ENCODE measurements at regions not wholly inside any gene's neighbourhood (a gene's known extent, or its start where the extent isn't known, plus 50 kb on each side); places are given as distances from the start of the nearest gene placed in this dataset.
A peak's percentile ranks its signal among the peaks of the same experiment; 100 is the strongest.

DNA sequence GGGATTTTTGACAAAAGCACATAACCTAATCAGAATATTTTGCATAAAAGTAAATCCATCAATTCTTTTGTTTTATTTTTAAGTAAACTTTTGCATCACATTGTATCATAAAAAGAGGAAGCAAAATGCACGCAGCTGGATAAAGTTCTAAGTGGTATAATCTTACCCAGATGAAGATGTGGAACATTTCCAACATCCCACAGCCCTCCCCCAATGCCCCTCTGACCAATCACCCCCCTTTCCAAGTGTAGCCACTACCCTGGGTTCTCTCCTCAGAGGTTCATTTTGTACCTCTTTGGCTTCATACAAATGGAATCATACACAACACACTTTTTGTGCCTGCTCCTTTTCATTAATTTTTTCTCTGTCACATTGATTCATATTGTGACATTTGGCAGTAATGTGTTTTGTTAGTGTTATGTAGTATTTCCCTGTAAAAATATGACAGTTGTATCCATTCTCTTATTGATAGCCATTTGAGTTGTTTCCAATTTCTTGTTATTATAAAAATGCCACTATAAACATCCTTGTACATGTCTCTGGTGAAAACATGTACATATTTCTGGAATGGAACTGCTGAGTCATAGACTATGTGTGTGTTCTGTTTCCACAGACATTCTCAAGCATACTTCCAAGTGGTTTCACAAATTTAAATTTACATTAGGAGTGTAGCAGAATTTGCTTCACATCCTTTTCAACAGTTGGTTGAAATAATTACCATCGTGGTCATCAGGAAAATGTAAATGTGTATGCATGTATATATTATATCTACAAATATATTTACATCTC is 92.9 kb upstream of the SYNDIG1 start:
- peak; percentile 24 for DNase-seq (ENCODE audit: low read depth)

DNA sequence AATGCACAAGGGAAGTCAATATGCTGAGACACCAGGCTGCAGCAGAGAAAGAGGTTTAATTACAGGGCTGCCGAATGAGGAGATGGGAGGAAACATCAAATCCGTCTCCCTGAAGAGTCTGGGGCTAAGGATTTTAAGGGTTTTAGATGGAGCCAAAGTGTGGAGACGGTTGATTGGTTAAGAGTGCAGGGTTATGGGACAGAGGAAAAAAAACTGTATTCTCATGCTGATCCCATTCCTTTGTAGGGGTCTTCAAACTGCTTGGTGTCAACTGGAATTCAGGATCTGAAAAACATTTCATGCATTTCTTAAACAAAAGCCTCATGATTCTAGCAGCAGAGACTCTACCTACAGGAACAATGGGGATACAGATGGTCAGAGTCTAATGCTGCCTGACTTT is 96.1 kb upstream of the SYNDIG1 start:
- DNase-seq (ENCODE audit: low read depth): no peak

DNA sequence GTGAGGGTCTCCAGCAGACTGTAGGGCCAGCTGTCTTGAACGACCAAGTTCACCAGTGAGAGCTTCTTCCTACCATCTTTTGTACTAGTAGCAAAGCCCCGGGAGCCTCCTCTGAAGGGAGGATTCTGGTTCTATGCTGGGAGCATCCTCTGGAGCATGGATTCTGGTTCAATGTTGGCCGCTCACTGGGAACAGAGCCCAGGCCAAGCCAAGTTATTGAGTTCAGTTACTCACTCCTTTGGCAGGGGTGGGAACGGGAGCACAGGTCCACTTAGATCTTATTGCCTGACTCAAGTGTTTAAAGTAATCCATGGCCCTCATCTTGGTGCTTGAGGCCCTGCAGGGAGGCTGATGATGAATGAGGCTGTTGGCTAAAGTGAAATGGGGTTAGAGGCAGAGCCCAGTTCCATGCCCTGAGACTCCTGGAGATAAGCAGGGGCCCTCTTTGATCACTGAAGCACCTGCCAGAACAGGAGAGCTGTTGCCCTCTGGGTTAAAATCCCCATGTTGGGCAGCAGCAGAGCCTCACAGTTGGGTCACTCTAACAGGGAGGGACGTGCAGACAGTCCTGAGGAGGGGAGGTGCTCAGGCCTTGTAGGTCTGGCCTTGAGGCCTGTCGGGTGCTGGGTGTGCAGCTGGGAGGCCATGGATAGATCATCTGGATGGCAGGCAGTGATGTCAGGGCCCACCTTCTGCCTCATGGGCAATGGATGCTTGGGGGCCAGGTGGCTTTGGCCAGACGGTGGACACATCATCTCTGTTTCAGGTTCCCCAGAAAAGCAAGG is 98.3 kb upstream of the SYNDIG1 start:
- no peak for DNase-seq (ENCODE audit: low read depth)

DNA sequence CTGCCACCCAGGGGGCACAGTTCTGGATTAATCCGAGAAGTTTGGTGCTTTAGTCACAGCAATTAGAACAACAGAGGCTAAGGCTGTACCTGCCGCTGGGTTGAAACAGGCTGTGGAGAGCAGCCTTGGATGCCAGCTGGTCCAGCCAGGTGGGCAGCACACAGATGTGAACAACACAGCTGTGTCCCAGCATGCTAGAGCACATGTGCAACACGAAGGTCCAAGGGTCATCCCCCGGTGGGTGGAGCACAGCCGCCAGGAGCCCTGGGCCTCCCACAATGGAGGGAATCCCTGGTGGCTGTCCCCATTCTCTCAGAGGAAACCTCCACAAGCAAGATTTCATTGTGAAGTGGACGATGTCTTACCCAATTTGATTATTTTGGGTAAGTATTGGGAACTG is 99.2 kb upstream of the SYNDIG1 start:
- no peak for DNase-seq (ENCODE audit: low read depth)

DNA sequence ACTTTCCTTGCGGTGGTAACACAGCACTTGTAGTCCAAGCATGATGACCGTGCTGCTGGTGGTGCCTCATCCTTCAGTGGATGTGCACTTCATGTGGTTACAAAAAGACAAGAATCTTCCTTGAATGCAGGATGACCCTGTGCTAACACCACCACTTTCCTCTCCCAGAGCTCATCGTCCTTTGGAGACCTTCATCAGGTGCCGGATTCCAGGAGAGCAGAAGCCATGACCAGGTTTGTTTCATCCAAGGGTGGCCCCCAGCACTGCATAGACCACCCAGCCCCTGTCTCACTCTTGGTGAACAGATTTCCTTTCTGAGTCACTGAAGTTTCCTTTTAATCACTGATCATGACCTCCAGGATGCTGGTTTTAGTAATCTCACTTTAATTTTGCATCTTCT is 101.2 kb upstream of the SYNDIG1 start:
- DNase-seq (ENCODE audit: low read depth): no peak

DNA sequence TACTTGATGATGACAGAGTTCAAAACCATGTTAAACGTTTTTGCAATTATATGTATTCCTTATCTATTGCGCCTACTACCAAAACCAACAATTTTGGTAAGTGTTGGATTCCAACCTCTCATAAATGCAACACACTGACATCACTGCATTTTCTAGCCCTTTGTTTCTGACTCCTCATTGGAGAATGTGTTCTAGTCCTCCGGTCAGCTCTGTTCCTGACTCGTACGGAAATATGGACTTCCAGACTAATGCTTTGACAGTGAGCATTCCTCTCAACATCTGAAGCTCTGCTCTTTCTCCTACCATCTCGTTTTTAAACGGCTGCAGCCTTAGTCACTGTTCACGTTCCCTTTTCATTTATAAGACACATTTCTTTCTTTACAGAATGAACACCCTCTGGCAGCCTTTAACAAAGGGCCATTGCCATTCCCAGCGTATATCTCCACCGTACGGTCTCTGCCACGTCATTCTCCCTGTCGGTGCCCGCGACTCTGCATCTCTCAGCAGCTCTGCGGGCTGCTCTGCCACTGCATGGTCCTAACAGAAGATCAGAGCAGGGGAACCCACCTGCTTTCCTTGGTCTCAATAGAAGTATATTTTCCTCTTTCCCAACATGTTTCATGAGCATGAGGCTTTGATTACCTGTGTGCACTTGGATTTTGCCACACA is 103.0 kb upstream of the SYNDIG1 start:
- DNase-seq (ENCODE audit: low read depth): peak; percentile 2

DNA sequence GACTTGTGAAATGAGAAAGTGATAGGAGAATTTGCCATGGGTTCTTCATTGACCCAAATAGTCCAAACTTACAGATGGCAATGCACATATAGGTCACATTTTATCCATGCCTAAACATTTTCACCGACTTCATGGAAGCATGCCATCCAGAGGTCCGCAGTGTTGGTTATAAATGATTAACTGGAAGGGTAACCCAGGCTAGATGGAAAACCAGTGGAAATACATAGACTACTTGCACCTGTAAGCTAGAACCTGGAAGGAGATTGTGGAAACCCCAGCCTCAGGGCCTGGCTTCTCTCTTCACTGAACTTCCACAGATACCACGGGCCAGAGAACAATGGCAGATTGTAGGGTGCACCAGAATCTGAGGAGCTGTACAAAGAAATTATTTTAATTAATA is 103.8 kb upstream of the SYNDIG1 start:
- DNase-seq (ENCODE audit: low read depth): no peak

DNA sequence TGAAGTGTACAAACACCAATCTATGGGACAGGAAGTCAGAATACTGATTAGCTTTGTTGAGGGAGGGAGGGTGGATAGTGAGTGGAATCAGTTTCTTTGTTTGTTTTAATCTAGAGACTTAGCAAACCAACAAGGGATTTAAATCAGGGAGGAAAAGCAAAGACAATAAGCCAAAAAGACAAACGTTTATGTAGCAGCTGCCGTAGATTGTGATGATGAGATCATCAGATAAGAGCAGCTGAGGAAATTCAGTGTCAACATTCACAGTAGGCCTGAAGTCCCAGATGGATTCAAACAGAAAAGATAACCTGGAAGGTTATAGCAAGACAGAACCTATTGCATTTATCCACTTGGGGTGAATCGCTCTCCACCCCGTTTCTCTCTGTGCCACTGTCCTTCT is 104.9 kb upstream of the SYNDIG1 start:
- DNase-seq (ENCODE audit: low read depth): no peak

DNA sequence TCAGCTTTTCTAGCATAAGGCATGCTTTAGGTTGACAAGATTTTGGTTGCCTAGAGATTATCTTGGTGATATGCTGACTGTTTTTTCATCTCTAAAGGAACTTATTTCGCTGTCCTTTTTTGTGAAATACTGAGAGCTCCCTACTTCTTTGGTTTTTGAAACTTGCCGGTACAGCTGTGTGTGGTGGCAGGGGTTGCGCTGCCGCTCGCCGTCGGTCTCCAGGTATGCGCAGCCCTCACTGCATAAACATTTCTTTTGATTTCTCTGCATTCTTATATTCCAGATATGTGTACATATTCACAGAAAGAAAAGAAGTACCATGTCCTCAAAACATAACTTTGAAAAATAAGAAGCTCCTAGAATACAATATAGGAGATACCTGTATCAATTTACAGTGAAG is 106.4 kb upstream of the SYNDIG1 start:
- DNase-seq (ENCODE audit: low read depth): no peak

DNA sequence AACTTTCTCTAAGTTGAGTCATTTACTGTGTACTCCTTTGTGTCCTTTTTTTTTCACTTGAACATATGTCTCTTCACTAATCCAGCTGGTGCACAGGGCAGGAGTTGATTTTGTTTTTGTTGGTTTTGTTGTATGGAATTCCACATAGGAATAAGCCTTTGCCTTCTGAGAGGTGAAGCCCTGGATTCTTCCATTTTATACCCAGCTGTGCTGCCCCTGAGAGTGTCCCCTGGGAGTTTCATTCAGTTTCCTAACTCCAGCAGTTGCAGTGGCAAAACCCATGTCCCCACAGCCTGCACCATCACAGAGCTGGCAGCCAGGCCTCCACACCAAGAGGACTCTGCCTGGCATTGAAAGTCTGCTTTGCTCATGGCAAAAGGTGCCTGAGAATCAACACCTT is 107.3 kb upstream of the SYNDIG1 start:
- DNase-seq (ENCODE audit: low read depth): no peak

DNA sequence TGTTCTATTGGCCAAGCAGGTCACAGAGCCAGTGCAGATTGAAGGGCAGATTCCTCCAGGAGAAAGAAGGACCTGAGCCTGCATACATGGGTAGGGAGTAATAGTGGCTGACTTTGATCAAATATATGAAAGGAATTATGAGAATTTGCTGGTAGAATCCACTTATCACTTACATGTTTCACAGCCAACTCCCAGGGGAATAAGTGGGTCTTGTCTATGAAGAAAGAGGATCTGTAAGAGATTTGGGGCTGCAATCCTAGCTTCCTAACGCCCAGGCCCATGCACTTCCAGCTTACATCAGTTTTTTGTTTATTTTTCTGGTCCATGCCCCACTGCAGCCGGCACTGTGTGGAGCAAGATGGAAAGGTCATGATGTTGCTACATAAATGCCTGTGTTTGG is 107.9 kb upstream of the SYNDIG1 start:
- DNase-seq (ENCODE audit: low read depth): no peak

DNA sequence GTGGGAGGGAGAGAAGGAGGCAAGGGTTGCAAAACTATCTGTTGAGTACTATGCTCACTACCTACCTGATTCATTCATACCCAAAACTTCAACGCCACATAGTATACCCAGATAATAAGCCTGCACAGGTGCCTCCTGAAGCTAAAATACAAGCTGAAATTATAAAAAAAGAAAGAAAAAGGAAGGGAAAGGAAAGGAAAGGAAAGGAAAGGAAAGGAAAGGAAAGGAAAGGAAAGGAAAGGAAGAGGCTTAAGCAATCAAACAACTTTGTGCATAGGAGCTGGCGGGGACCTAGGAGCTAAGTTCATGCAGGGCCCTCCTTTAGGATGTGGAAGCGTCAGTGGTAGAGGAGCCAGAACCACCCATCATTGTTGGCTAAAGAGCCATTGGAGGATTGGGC is 108.9 kb upstream of the SYNDIG1 start:
- DNase-seq (ENCODE audit: low read depth): no peak

DNA sequence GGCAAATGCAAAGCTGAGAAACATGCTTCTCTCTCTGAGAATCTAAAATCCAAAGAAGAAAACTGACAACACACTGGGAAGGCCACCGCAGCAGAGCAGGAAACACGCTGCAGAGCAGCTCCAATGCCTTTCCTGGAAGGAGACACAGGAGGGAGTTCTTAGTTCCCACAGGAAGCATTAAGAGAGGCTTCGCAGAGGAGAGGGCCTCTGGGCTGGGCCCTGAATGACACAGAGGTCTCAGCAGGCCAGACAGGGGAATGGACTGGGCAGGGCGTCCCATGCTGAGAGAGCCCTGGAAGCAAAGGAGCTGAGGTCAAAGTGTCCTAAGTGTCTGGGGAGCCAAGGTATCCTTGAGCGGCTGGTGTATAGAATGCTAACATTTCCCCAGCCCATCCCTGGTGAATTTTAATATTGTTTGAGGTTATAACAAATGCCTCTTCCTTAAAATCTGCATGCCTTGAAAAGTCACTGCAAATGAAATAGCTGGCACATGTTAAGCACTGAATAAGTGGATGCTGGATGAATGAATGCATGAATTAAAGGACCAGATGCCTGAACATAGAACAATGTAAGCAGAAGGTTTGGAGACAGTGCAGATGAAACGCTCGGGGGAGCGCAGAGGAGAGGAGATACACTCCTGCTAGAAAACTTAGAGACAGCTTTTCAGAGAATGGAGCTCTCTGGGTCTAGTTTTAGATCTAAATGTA is 110.0 kb upstream of the SYNDIG1 start:
- DNase-seq (ENCODE audit: low read depth): no peak

DNA sequence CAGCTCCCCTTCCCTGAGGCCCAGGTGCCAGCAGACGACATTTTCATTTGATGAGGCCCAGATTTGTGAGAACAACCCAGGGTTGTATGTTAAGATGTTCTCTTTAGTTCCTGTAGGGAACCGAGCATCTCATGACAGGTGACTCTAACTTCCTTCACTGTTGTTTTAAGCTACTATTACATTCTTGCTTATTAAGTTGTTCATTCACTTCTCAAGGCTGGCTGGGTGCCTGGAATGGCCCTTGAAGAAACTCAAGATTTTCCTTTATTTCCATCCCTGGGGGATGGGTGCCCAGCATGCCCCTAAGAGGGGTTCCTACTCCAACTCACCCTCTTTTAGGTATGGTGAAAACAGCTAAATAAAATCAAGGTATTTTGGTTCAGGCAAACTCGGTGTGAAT is 111.5 kb upstream of the SYNDIG1 start:
- no peak for DNase-seq (ENCODE audit: low read depth)

DNA sequence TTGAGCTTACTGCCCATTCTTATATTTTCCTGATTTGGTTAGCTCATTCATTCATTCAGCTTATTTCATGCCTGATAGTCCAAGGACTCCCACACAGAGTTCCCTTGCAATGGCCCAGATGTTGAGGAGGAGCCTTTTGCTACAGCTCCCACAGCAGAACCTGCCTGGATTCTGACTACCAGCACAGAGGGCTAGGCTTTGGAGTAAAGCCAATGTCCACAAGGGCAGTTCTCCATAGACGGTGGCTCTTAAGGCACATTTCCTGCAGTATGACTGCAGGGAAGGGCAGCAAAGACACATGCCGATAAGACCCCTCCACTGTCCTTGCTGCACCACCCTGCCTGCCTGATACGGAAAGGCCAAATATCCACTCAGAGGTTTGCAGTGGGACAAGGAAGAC is 112.3 kb upstream of the SYNDIG1 start:
- DNase-seq (ENCODE audit: low read depth): no peak

DNA sequence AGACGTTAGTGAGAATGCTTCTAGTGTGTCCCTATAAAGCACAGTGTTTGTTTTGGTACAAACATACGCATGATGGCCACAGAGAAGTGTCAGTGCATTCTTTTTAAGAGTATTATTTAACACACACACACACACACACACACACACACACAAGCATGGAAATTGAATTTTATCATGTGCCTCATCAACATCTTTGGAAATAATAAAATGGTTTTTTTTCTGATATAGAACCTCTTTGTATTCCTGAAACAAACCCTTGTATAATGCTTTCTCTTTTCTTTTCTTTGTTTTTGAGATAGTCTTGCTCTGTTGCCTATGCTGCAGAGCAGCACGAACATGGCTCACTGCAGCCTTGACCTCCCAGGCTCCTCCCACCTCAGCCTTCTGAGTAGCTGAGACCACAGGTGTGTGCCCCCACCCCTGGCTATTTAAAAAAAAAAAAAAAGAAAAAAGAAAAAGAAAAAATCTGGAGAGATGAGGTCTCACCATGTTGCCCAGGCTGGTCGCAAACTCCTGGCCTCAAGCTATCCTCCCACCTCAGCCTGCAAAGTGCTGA is 116.2 kb upstream of the SYNDIG1 start:
- DNase-seq (ENCODE audit: low read depth): no peak

DNA sequence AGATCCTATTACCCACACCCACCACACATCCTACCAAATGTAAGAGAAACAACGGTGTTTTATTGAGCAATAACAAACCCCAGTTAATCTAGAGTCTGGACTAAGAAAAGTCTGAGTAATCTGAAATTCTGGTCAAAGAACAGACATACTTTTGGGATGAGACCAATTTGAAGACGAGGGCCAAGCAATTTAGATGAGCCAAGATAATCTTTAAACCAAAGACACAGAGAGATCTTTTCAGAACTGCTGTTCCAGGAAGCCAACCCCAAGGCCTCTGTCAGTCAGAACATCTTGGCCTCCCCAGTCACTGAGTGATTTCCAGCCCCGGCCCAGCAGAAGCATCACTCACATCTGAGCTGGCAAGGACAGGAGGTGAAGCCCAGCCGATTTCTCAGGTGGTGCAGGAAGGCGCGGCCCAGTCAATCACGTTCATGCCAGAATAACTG is 118.5 kb upstream of the SYNDIG1 start:
- peak; percentile 47 for DNase-seq (ENCODE audit: low read depth)

DNA sequence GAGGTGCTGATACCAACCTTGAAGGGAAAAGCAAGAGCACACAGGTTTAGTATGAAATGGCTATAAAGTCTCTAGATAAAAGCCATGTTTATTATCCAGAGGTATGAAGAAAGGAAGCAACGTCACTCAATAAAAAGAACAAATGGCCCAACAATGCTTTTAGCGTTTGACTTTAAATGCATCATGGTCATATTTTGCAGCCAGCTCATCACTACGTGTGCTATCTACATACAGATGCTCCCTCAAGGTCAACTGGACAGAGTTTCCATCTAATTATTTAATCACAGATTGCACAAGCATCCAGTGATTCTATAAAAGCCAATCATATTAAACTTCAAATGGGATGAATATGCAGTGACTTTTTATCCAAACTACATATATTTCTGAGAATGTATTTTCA is 127.6 kb upstream of the SYNDIG1 start:
- peak; percentile 16 for DNase-seq (ENCODE audit: low read depth)

DNA sequence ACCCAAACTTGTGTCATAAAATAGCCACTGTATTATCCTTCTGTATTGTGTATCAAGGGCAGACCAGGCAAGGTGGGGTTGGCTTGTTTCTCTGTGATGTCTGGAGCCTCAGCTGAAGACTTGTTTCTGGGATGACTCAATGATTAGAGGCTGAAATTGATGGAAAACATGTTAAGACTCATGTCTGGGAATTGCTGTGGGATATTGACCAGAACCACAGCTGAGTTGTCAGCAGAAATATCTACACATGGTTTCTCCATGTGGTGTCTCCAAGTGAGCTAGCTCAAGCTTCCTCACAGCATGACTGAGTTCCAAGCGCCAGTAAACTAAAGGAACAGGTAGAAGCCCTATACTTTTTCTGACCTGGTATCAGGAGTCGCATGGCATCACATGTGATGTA is 128.5 kb upstream of the SYNDIG1 start:
- DNase-seq (ENCODE audit: low read depth): no peak

DNA sequence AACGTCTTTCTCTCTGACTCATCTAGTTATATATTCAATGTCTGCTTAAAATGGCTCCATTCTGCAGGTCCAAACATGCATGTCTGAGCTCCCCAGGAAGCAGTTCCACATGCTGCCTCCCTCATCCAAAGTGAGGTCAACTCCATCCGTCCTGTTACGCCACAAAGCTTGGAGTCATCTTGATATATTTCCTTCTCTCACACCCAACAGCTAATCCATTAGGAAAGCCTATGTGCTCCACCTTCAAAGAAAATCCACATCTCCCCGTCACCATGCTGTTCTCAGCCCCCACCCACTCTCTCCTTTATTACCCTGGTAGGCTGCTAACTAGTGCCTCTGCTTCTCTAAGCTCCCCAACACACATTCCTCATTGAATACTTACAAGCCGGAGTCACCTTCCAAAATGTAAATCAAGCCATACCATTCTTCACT is 130.2 kb upstream of the SYNDIG1 start:
- no peak for DNase-seq (ENCODE audit: low read depth)

DNA sequence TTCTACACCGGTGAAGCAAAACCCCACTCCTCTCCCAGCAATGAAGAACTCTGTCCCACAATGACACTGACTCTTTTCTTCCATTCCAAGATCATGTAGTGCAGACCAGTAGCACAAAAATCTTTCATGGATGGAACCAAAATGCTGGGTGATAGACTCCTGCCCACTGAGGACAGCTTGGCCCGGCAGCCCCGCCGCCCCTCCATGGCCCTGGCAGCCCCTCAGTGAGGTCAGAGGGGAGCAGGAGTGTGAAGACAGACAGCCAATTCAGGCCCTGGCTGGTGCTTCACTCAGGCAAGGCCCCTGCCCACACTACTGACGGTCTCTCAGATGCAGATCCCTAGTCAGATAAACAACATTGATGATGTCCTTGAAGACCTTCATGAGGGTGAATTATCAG is 131.9 kb upstream of the SYNDIG1 start:
- no peak for DNase-seq (ENCODE audit: low read depth)

DNA sequence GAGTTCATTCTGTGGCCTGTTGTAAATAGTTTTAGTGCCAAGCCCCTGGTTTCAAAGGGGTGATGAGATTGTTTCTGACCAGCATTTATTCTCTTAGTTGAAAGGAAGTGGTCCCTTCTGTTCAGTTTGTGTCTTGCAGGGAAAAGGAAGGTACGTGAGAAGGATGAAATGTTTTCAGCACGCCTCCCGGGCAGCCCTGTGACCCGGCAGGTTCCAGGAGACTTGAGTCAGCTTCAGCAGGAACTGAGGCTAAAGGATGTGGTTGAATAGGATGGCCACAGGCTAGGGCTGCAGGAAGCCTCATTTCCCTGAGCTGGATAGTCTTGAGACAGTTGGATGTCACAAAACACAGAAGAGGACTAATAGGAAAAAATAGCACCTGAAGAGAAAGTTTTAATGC is 132.4 kb upstream of the SYNDIG1 start:
- DNase-seq (ENCODE audit: low read depth): peak; percentile 14
